Hepatocyte (in vitro differentiated cells): ENCODE measurements at regions not wholly inside any gene's neighbourhood (a gene's known extent, or its start where the extent isn't known, plus 50 kb on each side); places are given as distances from the start of the nearest gene placed in this dataset.

Experiments used
- EZH2 ChIP-seq: fragments of 200-600 bp; sonication (generic); IDR thresholded peaks from 2 replicates; pipeline ENCODE4 v1.6.1; 2016; ENCODE audit warnings: antibody characterized with exemption, mild to moderate bottlenecking, borderline replicate concordance
- TF ChIP-seq, protein P1 (sequence below): fragments of 200-600 bp; sonication (generic); IDR thresholded peaks from 2 replicates; pipeline ENCODE4 v1.5.1; 2016; ENCODE audit warnings: antibody characterized with exemption, mild to moderate bottlenecking; ENCODE audit not compliant: poor library complexity

DNA sequence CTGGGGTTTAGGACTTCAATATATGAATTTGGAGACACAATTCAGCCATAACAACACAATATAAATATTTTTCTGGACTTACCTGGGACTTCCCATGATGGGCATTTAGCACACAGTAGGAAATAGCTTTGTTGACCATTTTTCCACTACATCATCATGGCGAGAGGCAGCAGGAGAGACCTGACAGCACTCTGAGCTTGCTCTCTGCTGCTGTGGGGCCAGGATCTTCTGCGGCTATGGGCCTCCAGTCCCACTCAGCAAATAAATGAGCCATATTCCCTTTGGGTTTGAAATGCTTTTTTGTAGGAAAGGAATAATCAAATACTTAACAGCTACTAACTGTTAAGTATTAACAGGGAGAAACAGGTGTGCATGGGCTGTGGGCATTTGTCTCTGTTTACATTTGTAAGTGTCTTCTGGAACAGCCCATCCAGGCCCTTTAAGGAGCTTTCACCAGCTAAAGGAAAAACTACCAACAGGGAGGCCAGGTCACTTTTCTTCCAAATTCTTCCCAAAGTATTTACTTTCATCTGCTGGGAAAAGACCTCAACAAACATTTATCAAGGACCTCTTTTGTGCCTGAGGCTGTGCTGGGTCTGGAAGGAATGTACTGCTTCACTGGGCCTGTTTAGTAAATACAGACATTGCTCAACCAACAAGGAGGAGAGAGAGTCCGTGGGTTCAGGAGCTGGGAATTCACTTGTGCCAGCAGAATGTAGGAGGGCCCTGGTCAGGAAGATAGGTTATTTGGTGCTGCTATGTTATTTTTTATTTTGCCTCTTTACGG is 133.2 kb downstream of the LRIG2 start:
- TF ChIP-seq, protein P1, sequence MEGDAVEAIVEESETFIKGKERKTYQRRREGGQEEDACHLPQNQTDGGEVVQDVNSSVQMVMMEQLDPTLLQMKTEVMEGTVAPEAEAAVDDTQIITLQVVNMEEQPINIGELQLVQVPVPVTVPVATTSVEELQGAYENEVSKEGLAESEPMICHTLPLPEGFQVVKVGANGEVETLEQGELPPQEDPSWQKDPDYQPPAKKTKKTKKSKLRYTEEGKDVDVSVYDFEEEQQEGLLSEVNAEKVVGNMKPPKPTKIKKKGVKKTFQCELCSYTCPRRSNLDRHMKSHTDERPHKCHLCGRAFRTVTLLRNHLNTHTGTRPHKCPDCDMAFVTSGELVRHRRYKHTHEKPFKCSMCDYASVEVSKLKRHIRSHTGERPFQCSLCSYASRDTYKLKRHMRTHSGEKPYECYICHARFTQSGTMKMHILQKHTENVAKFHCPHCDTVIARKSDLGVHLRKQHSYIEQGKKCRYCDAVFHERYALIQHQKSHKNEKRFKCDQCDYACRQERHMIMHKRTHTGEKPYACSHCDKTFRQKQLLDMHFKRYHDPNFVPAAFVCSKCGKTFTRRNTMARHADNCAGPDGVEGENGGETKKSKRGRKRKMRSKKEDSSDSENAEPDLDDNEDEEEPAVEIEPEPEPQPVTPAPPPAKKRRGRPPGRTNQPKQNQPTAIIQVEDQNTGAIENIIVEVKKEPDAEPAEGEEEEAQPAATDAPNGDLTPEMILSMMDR: no peak
- TF ChIP-seq EZH2: no peak
